ENCODE measurements at regions not wholly inside any gene's neighbourhood (a gene's known extent, or its start where the extent isn't known, plus 50 kb on each side); places are given as distances from the start of the nearest gene placed in this dataset.
"Not testable (repeated sequence)": the region's sequence is repeated elsewhere in the genome, so short reads cannot be mapped to it uniquely, and the experiment has no call there.

DNA sequence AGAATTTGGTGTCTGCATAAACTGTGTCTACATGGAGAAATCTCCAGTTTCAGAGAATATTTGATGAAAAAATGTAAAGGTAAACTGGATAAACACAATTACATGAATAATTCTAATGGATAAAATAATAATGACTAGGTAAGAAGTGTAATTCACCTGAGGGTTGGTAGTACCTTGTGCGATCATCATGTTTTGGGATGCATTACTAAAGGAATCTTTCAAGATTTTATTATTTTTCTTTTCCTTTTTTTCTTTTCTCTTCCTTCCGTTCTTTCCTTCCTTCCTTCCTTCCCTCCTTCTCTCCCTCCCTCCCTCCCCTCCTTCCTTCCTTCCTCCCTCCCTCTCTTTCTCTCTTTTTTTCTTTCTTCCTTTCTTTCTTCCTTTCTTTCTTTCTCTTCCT is 818.7 kb downstream of the LTN1 start:
- no peaks in the 10 kb centered on the region for H3K27me3 ChIP-seq (replicated peaks; ENCODE audit: insufficient read depth, low read depth, low read length, poor library complexity)
- no peak overlapping the region for H3K27ac ChIP-seq (ENCODE audit: low read depth, low read length, poor library complexity, severe bottlenecking)
- H3K9me3 ChIP-seq (ENCODE audit: low read depth, low read length, poor library complexity, severe bottlenecking), result no peaks in the 10 kb centered on the region
- no peak for DNase-seq (ENCODE audit: low spot score)
- ChIA-PET CTCF (no interaction called here), POLR2A (ENCODE audit: low non-redundant PET) (no interaction called here)
- H3K36me3 ChIP-seq (ENCODE audit: insufficient read depth, low read length, poor library complexity, severe bottlenecking), result no peaks in the 10 kb centered on the region
- intact Hi-C loops (cut with micrococcal nuclease; ENCODE audit: unreplicated experiment), result no loop called here
- BruUV-seq (replicated peaks), result no TSS peak
- H3K4me1 ChIP-seq (ENCODE audit: insufficient read depth, low read length, poor library complexity, severe bottlenecking), result no peaks in the 10 kb centered on the region
- TF ChIP-seq CTCF (conservative IDR thresholded peaks at IDR 0.05; ENCODE audit: low read depth, low read length), result no peak
- no peak for TF ChIP-seq EZH2 (IDR thresholded peaks at IDR 0.05; ENCODE audit: borderline replicate concordance, low read depth, low read length, poor library complexity, severe bottlenecking)
- H3K4me3 ChIP-seq (ENCODE audit: low read depth, low read length, poor library complexity, severe bottlenecking), result no peak overlapping the region

GRCh38 chr21:28172376-28172775 is 820.3 kb downstream of the LTN1 start:
- no TSS peak for BruUV-seq (replicated peaks)
- Histone ChIP-seq H3K27me3 (replicated peaks; ENCODE audit: insufficient read depth, low read depth, low read length, poor library complexity) (no peaks in the 10 kb centered on the region), H3K4me3 (ENCODE audit: low read depth, low read length, poor library complexity, severe bottlenecking) (no peak overlapping the region), H3K9me3 (ENCODE audit: low read depth, low read length, poor library complexity, severe bottlenecking) (no peaks in the 10 kb centered on the region), H3K27ac (ENCODE audit: low read depth, low read length, poor library complexity, severe bottlenecking) (no peak overlapping the region), H3K4me1 (ENCODE audit: insufficient read depth, low read length, poor library complexity, severe bottlenecking) (no peaks in the 10 kb centered on the region), H3K36me3 (ENCODE audit: insufficient read depth, low read length, poor library complexity, severe bottlenecking) (no peaks in the 10 kb centered on the region)
- no peak for TF ChIP-seq EZH2 (IDR thresholded peaks at IDR 0.05; ENCODE audit: borderline replicate concordance, low read depth, low read length, poor library complexity, severe bottlenecking)
- no peak for TF ChIP-seq CTCF (conservative IDR thresholded peaks at IDR 0.05; ENCODE audit: low read depth, low read length)
- CTCF ChIA-PET, result no interaction called here
- POLR2A ChIA-PET (ENCODE audit: low non-redundant PET), result no interaction called here
- intact Hi-C loops (cut with micrococcal nuclease; ENCODE audit: unreplicated experiment), result no loop called here
- no peak for DNase-seq (ENCODE audit: low spot score)

GRCh38 chr21:28167366-28167765 is 825.3 kb downstream of the LTN1 start:
- ChIA-PET CTCF (no interaction called here), POLR2A (ENCODE audit: low non-redundant PET) (no interaction called here)
- no peak for DNase-seq (ENCODE audit: low spot score)
- intact Hi-C loops (cut with micrococcal nuclease; ENCODE audit: unreplicated experiment), result no loop called here
- Histone ChIP-seq H3K36me3 (ENCODE audit: insufficient read depth, low read length, poor library complexity, severe bottlenecking) (no peaks in the 10 kb centered on the region), H3K27me3 (replicated peaks; ENCODE audit: insufficient read depth, low read depth, low read length, poor library complexity) (no peaks in the 10 kb centered on the region), H3K4me3 (ENCODE audit: low read depth, low read length, poor library complexity, severe bottlenecking) (no peak overlapping the region), H3K4me1 (ENCODE audit: insufficient read depth, low read length, poor library complexity, severe bottlenecking) (no peaks in the 10 kb centered on the region), H3K9me3 (ENCODE audit: low read depth, low read length, poor library complexity, severe bottlenecking) (no peaks in the 10 kb centered on the region), H3K27ac (ENCODE audit: low read depth, low read length, poor library complexity, severe bottlenecking) (no peak overlapping the region)
- no peak for TF ChIP-seq EZH2 (IDR thresholded peaks at IDR 0.05; ENCODE audit: borderline replicate concordance, low read depth, low read length, poor library complexity, severe bottlenecking)
- no peak for TF ChIP-seq CTCF (conservative IDR thresholded peaks at IDR 0.05; ENCODE audit: low read depth, low read length)
- no TSS peak for BruUV-seq (replicated peaks)

GRCh38 chr21:28164519-28164918 is 828.2 kb downstream of the LTN1 start:
- H3K27ac ChIP-seq (ENCODE audit: low read depth, low read length, poor library complexity, severe bottlenecking); H3K4me1 ChIP-seq (ENCODE audit: insufficient read depth, low read length, poor library complexity, severe bottlenecking); H3K36me3 ChIP-seq (ENCODE audit: insufficient read depth, low read length, poor library complexity, severe bottlenecking); DNase-seq (ENCODE audit: low spot score); POLR2A ChIA-PET (ENCODE audit: low non-redundant PET); H3K27me3 ChIP-seq (replicated peaks; ENCODE audit: insufficient read depth, low read depth, low read length, poor library complexity); H3K9me3 ChIP-seq (ENCODE audit: low read depth, low read length, poor library complexity, severe bottlenecking); BruUV-seq (replicated peaks); H3K4me3 ChIP-seq (ENCODE audit: low read depth, low read length, poor library complexity, severe bottlenecking); CTCF ChIA-PET; intact Hi-C loops (cut with micrococcal nuclease; ENCODE audit: unreplicated experiment): not testable (repeated sequence)

DNA sequence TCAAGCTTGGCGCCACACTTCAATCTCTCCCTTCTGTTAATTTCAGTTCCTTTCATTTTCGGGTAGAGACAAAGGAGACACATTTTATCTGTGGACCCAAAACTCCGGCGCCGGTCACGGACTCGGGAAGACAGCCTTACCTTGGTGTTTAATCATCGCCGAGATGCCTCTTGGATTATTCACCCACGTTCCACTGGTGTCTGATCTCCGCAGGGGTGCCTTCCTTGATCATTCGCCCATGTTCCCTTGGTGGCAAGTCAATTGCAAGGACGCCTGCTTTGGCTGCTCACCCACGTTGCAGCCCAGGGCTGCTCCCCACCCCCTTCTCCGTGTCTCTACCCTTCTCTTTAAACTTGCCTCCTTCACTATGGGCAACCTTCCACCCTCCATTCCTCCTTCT is 830.6 kb downstream of the LTN1 start:
- H3K9me3 ChIP-seq (ENCODE audit: low read depth, low read length, poor library complexity, severe bottlenecking); H3K27me3 ChIP-seq (replicated peaks; ENCODE audit: insufficient read depth, low read depth, low read length, poor library complexity); H3K27ac ChIP-seq (ENCODE audit: low read depth, low read length, poor library complexity, severe bottlenecking); DNase-seq (ENCODE audit: low spot score); POLR2A ChIA-PET (ENCODE audit: low non-redundant PET); H3K36me3 ChIP-seq (ENCODE audit: insufficient read depth, low read length, poor library complexity, severe bottlenecking); CTCF ChIA-PET; H3K4me1 ChIP-seq (ENCODE audit: insufficient read depth, low read length, poor library complexity, severe bottlenecking); BruUV-seq (replicated peaks); intact Hi-C loops (cut with micrococcal nuclease; ENCODE audit: unreplicated experiment); H3K4me3 ChIP-seq (ENCODE audit: low read depth, low read length, poor library complexity, severe bottlenecking): not testable (repeated sequence)

Data from A673 (cell line).